ENCODE measurements at regions not wholly inside any gene's neighbourhood (a gene's known extent, or its start where the extent isn't known, plus 50 kb on each side); places are given as distances from the start of the nearest gene placed in this dataset.

DNA sequence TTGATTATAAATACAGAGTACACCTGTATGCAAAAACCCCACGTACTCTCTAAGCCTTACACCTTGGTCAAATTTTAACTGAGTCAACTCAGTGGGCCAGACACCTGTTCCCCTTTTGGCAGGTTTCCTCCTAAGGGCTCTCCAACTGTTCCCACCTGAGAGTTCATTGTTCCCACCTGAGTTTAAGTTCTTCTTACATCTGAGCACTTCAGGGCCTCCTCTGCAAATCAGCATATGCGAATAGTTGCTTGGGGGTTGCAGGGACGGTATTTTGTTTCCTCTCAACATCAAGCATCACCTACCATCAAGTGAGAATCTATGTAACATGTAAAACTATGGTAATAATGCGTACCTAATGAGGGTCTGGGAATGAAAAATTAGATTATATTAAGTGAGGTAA, 300.0 kb downstream of the PIK3R1 start:
- no peaks in the 10 kb centered on the region for H3K4me1 ChIP-seq (ENCODE audit: insufficient read depth, low read length)
- no peak for ATAC-seq (ENCODE audit: insufficient read depth, low read depth)
- no peaks in the 10 kb centered on the region for H3K9me3 ChIP-seq (ENCODE audit: insufficient read depth, low read length, severe bottlenecking)

DNA sequence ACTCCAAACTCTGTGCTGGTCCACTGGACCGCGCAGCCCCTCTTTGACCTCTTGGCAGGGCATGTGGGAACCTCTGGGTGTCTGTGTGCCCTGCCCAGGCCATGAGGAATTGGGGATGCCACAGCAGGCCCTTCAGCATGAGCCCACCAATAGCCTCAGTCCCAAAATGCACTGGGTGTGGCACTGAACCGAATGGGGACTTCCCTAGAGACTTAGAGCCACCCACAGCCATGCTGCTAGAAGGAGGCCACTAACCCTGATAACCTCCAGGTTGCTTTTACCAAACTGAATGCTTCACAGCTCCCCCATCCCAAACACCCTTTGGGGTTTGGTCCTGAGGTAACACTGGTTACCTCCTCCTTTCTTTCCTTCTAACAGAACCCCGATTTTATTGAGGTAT, 302.7 kb downstream of the PIK3R1 start:
- no peak for TF ChIP-seq EZH2 (IDR thresholded peaks at IDR 0.05; ENCODE audit: borderline replicate concordance, low read depth, low read length, severe bottlenecking)
- TF ChIP-seq, protein P1, sequence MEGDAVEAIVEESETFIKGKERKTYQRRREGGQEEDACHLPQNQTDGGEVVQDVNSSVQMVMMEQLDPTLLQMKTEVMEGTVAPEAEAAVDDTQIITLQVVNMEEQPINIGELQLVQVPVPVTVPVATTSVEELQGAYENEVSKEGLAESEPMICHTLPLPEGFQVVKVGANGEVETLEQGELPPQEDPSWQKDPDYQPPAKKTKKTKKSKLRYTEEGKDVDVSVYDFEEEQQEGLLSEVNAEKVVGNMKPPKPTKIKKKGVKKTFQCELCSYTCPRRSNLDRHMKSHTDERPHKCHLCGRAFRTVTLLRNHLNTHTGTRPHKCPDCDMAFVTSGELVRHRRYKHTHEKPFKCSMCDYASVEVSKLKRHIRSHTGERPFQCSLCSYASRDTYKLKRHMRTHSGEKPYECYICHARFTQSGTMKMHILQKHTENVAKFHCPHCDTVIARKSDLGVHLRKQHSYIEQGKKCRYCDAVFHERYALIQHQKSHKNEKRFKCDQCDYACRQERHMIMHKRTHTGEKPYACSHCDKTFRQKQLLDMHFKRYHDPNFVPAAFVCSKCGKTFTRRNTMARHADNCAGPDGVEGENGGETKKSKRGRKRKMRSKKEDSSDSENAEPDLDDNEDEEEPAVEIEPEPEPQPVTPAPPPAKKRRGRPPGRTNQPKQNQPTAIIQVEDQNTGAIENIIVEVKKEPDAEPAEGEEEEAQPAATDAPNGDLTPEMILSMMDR (IDR thresholded peaks at IDR 0.05; ENCODE audit: borderline replicate concordance, extremely low read depth, low read length, poor library complexity, severe bottlenecking): no peak
- no peak overlapping the region for H3K9ac ChIP-seq (ENCODE audit: low read depth, low read length)
- H3K9me3 ChIP-seq (ENCODE audit: insufficient read depth, low read length, severe bottlenecking): no peaks in the 10 kb centered on the region
- no peak overlapping the region for H3K4me2 ChIP-seq (ENCODE audit: insufficient read depth, low read length)
- no peaks in the 10 kb centered on the region for H3K79me2 ChIP-seq (ENCODE audit: insufficient read depth, low read length)
- ATAC-seq (ENCODE audit: insufficient read depth, low read depth) (no peak), DNase-seq (no peak)
- no peaks in the 10 kb centered on the region for H3K4me1 ChIP-seq (ENCODE audit: insufficient read depth, low read length)
- H2AFZ ChIP-seq (ENCODE audit: low read depth, low read length): no peak overlapping the region
- H4K20me1 ChIP-seq (ENCODE audit: insufficient read depth, low read length): no peaks in the 10 kb centered on the region
- no peaks in the 10 kb centered on the region for H3K27me3 ChIP-seq (ENCODE audit: insufficient read depth, low read length, poor library complexity)
- no peak overlapping the region for H3K4me3 ChIP-seq (ENCODE audit: low read depth in 1 of 2, low read length in 2 of 2)
- no peak overlapping the region for H3K27ac ChIP-seq (ENCODE audit: low read length)
- no peaks in the 10 kb centered on the region for H3K36me3 ChIP-seq (ENCODE audit: insufficient read depth, low read length)

More for the DNA sequence above, 300.0 kb downstream of the PIK3R1 start:
- no peaks in the 10 kb centered on the region for H3K79me2 ChIP-seq (ENCODE audit: insufficient read depth, low read length)
- H2AFZ ChIP-seq (ENCODE audit: low read depth, low read length): no peak overlapping the region
- H3K36me3 ChIP-seq (ENCODE audit: insufficient read depth, low read length): no peaks in the 10 kb centered on the region
- H3K9ac ChIP-seq (ENCODE audit: low read depth, low read length): no peak overlapping the region
- no peak overlapping the region for H3K4me3 ChIP-seq (ENCODE audit: low read depth in 1 of 2, low read length in 2 of 2)
- H4K20me1 ChIP-seq (ENCODE audit: insufficient read depth, low read length): no peaks in the 10 kb centered on the region
- no peak for TF ChIP-seq EZH2 (IDR thresholded peaks at IDR 0.05; ENCODE audit: borderline replicate concordance, low read depth, low read length, severe bottlenecking)
- TF ChIP-seq, protein P1 (IDR thresholded peaks at IDR 0.05; ENCODE audit: borderline replicate concordance, extremely low read depth, low read length, poor library complexity, severe bottlenecking): no peak
- H3K4me2 ChIP-seq (ENCODE audit: insufficient read depth, low read length): no peak overlapping the region
- H3K27ac ChIP-seq (ENCODE audit: low read length): no peak overlapping the region
- no peaks in the 10 kb centered on the region for H3K27me3 ChIP-seq (ENCODE audit: insufficient read depth, low read length, poor library complexity)
- no peak for DNase-seq

DNA sequence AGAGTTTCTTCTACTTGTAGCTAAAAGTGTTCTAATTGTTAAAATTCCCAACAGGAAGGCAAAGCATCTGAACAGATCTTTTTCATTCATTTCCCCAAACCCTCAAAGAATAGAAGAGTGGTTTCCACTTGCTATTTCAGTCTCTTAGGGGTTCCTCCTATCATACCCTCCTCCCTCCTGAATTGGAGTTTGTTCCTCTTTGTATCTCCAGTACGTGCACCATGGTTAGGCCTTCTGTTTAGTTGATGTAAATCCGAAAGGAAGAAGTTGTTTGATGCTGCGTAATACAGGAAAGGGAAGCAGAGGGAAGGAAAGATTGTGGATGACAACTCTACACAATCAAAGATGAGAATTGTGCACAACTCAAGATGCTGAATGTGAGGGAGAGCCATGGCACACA, 303.6 kb downstream of the PIK3R1 start:
- Histone ChIP-seq H4K20me1 (ENCODE audit: insufficient read depth, low read length) (no peaks in the 10 kb centered on the region), H3K27me3 (ENCODE audit: insufficient read depth, low read length, poor library complexity) (no peaks in the 10 kb centered on the region), H3K36me3 (ENCODE audit: insufficient read depth, low read length) (no peaks in the 10 kb centered on the region), H2AFZ (ENCODE audit: low read depth, low read length) (no peak overlapping the region), H3K27ac (ENCODE audit: low read length) (no peak overlapping the region), H3K4me2 (ENCODE audit: insufficient read depth, low read length) (no peak overlapping the region), H3K79me2 (ENCODE audit: insufficient read depth, low read length) (no peaks in the 10 kb centered on the region), H3K4me3 (ENCODE audit: low read depth in 1 of 2, low read length in 2 of 2) (no peak overlapping the region), H3K9me3 (ENCODE audit: insufficient read depth, low read length, severe bottlenecking) (no peaks in the 10 kb centered on the region), H3K9ac (ENCODE audit: low read depth, low read length) (no peak overlapping the region), H3K4me1 (ENCODE audit: insufficient read depth, low read length) (no peaks in the 10 kb centered on the region)
- no peak for ATAC-seq (ENCODE audit: insufficient read depth, low read depth)
- no peak for DNase-seq
- TF ChIP-seq EZH2 (IDR thresholded peaks at IDR 0.05; ENCODE audit: borderline replicate concordance, low read depth, low read length, severe bottlenecking): no peak
- TF ChIP-seq, protein P1 (IDR thresholded peaks at IDR 0.05; ENCODE audit: borderline replicate concordance, extremely low read depth, low read length, poor library complexity, severe bottlenecking): no peak

DNA sequence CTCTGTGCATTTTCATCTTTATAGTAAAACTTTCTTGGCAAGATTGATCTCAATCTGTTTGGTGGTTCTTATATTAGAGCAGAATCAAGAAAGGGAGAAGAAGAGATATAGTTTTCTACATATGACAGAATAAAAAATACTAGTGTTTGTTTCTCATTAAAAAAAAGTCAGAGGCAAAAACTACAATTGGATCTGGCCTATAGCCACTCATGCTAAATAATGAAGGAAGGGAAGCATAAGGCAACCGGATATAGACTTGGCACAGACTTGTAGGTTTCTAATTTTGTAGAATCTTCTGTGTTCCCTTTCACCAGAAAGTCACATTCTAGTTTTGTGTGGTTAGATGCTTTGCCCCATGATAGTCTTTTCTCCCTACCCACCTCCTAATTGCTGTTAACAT, 306.2 kb downstream of the PIK3R1 start:
- H2AFZ ChIP-seq (ENCODE audit: low read depth, low read length): no peak overlapping the region

More for the DNA sequence above, 306.2 kb downstream of the PIK3R1 start:
- no peak overlapping the region for H3K4me3 ChIP-seq (ENCODE audit: low read depth in 1 of 2, low read length in 2 of 2)
- no peaks in the 10 kb centered on the region for H3K27me3 ChIP-seq (ENCODE audit: insufficient read depth, low read length, poor library complexity)
- DNase-seq (no peak), ATAC-seq (ENCODE audit: insufficient read depth, low read depth) (no peak)
- no peak overlapping the region for H3K27ac ChIP-seq (ENCODE audit: low read length)
- no peaks in the 10 kb centered on the region for H3K79me2 ChIP-seq (ENCODE audit: insufficient read depth, low read length)
- H3K4me1 ChIP-seq (ENCODE audit: insufficient read depth, low read length): no peaks in the 10 kb centered on the region
- H3K36me3 ChIP-seq (ENCODE audit: insufficient read depth, low read length): no peaks in the 10 kb centered on the region
- TF ChIP-seq, protein P1 (IDR thresholded peaks at IDR 0.05; ENCODE audit: borderline replicate concordance, extremely low read depth, low read length, poor library complexity, severe bottlenecking): no peak
- TF ChIP-seq EZH2 (IDR thresholded peaks at IDR 0.05; ENCODE audit: borderline replicate concordance, low read depth, low read length, severe bottlenecking): no peak
- no peak overlapping the region for H3K9ac ChIP-seq (ENCODE audit: low read depth, low read length)
- H3K4me2 ChIP-seq (ENCODE audit: insufficient read depth, low read length): no peak overlapping the region
- H4K20me1 ChIP-seq (ENCODE audit: insufficient read depth, low read length): no peaks in the 10 kb centered on the region
- no peaks in the 10 kb centered on the region for H3K9me3 ChIP-seq (ENCODE audit: insufficient read depth, low read length, severe bottlenecking)

Data from DND-41 (cell line).